HG03159 (cell line): ENCODE measurements at regions not wholly inside any gene's neighbourhood (a gene's known extent, or its start where the extent isn't known, plus 50 kb on each side); places are given as distances from the start of the nearest gene placed in this dataset.
"Not testable (repeated sequence)": the region's sequence is repeated elsewhere in the genome, so short reads cannot be mapped to it uniquely, and the experiment has no call there.

Experiments
- ATAC-seq: cut with Tn5 transposase; IDR thresholded peaks from one replicate; pipeline ENCODE4 v1.9.1; 2021; ENCODE audit warnings: mild to moderate bottlenecking, moderate library complexity; ENCODE audit not compliant: unreplicated experiment

DNA sequence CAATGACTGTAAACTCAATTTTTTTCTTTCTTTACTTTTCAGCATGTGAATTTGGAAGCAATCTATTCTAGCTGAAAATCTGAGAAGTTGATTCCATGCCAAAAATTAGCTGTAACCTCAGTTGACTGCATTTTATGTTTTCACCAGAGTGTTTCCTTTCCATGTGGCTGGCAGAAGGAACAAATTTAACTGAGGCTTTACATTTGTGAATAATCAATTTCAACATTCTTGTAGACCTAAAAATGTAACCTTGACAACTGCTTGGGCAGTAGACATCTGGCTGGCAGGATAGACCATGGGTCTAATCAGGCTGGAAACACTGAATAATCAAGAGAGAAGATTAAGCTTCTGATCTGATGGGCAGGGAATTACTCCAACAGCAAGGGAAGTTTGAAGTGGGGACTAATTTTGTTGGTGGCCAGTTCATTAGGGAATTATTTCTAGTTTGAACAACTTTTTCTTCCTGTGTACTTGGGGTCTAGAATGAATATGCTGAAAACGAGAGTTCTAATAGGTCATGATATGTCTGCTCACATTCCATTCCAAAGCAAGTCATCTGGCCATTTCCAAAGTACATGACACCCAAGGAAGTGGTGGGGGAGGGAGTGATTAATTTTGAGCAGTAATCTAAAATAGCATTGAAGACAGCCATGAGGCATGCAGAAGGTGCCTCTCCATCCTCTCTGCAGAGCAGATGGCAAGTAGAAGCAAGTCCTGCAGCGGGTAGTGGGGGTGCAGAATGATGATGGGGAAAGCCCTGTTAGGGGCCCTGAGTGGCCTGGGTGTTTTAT is 68.2 kb downstream of the ATP23 start:
- no peak for ATAC-seq

- ATAC-seq: no peak
Observed at GRCh38 chr12:58011676-58012075, 70.3 kb downstream of the ATP23 start.

DNA sequence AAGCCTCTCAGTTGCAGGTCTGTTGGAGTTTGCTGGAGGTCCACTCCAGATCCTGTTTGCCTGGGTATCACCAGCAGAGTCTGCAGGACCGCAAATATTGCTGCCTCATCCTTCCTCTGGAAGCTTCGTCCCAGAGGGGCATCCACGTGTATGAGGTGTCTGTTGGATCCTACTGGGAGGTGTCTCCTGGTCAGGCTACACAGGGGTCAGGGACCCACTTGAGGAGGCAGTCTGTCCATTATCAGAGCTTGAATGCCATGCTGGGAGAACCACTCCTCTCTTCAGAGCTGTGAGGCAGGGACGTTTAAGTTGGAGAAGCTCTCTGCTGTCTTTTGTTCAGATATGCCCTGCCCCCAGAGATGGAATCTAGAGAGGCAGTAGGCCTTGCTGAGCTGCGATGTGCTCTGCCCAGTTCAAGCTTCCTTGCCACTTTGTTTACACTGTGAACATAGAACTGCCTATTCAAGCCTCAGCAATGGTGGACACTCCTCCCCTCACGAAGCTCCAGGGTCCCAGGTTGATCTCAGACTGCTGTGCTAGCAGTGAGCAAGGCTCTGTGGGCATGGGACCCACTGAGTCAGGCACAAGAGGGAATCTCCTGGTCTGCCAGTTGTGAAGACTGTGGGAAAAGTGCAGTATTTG is 81.1 kb downstream of the ATP23 start:
- not testable (repeated sequence) for ATAC-seq

GRCh38 chr12:58025431-58025830 is 84.1 kb downstream of the ATP23 start:
- no peak for ATAC-seq

- ATAC-seq: no peak
Observed at GRCh38 chr12:58026426-58026825, 85.1 kb downstream of the ATP23 start.

- no peak for ATAC-seq
Observed at GRCh38 chr12:58026897-58027891, 85.8 kb downstream of the ATP23 start.

DNA sequence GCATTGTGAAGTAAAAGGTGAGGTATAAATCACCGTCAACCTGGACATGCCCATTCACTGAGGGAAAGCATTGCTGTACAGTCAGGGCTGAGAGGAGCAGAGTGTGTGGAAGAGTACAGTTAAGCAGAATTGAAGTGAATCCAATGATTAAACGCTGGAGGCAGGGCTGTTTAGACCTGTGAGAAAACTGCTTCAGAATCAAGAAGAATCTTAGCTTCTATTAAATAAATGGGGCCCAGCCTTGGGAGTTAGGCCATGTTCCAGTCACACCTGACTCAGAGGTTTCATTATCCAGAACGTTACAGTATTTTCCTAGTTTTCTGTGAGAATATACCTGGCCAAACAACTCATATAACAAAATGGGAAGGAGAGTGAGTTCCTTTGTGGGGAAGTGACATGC is 86.9 kb downstream of the ATP23 start:
- no peak for ATAC-seq

GRCh38 chr12:58029260-58029659 is 87.9 kb downstream of the ATP23 start:
- no peak for ATAC-seq

- ATAC-seq: no peak
Observed at GRCh38 chr12:58030566-58031279, 89.4 kb downstream of the ATP23 start.

DNA sequence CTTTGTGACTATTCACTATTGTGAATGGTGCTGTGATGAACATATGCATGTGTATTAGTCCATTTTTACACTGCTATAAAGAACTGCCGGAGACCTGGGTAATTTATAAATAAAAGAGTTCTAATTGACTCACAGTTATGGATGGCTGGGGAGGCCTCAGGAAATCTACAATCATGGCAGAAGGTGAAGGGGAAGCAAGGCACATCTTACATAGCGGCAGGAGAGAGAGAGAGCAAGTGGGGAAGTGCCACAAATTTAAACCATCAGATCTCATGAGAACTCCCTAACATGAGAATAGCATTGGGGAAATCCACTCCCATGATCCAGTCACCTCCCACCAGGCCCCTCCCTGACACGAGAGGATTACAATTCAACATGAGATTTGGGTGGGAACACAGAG is 90.8 kb downstream of the ATP23 start:
- no peak for ATAC-seq

DNA sequence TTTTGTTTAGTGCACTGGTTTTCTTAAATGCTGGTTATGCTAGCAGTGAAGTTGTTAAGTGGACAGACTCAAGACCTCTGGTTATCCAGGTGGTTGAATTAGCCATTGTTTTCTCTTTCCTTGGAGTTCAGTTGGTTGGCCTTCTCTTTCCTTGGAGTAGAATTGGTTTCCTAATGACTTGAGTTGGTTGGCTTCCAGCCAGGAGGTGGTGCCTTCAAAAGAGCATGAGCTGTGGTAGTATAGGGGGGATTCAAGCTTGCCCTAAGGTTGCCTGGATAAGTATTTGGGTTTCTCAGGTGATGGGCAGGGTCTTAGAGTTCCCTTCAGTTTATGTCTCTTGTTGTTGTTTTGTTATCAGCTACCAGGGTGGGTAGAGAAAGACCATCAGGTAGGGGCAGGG is 92.5 kb downstream of the ATP23 start:
- ATAC-seq: no peak

DNA sequence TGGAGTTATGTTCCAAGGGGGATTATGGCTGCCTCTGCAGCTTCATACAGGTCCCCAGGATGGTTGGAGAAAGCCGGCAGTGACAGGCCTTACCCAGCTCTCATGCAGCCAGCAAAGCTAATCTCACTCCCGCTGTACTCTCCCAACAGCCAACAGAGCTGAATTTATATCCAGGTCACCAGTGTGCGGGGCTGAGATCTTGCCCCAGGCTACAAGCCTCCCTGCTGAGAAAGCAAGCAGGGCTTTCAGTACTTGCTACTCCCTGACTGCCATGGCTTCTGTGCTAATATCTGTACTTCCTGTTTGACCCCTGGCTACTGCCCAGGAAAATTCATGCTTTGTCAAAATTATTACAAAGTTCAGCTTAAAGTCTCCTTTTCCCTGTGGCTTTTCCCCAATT is 92.9 kb downstream of the ATP23 start:
- ATAC-seq: no peak

GRCh38 chr12:58034712-58035111 is 93.3 kb downstream of the ATP23 start:
- ATAC-seq: no peak

DNA sequence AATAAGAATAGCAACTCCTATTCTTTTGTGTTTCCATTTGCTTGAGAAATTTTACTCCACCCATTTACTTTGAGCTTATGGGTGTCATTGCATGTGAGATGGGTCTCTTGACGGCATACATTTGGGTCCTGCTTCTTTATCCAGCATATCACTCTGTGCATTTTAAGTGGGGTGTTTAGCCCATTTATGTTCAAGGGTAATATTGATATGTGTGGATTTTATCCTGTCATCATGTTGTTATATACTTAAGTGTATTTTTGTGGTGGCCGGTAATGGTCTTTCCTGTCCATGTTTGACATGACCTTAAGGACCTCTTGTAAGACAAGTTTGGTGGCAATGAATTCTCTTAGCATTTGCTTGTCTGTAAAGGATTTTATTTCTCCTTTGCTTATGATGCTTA is 100.1 kb downstream of the ATP23 start:
- no peak for ATAC-seq

DNA sequence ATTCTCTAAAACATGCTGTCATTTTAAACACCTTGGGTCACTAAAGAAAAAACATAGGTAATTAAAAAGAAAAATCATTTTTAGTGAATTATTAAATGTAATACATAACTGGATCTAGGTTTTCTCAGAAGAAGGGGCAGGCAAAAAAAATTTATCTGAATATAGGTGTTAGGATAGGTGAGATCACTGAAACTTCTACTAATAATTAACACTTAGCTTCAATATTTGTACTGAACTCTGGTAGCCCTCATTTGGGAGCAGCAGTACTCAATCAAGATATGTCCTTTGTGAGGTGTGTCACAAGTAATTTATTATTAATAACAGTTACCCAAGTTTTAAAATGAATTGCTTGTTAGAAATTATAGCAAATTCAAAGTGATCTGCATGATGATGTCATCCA is 103.6 kb downstream of the ATP23 start:
- no peak for ATAC-seq

DNA sequence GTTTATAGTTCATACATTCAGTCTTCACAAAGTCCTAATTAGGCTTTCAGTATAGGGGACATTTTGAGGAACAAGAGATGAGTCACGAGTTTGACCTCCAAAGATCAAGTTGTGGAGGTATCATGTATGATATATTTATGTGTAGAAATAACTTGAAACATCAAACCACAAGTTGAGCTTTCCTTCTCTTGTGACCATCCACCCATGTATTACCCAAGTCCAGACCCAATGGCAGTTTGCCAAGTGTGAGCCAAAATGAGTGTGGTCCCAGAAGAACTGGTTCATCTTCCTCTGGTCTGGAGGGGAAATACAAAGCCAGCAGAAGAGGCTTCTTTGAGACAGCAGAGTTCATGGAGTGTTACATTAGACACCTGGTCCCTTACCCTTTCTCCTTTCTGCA is 104.9 kb downstream of the ATP23 start:
- no peak for ATAC-seq

DNA sequence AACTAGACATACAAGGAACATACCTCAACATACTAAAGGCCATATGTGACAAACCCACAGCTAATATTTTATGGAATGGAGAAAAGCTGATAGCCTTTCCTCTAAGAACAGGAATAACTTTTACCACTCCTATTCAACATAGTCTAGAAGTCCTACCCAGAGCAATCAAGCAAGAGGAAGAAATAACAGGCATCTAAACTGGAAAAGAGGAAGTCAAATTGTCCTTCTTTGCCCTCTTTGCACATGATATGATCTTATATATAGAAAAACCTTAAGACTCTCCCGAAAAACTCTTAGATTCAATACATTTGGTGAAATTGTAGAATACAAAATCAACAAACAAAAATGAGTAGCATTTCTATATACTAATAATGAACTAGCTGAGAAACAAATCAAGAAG is 110.0 kb downstream of the ATP23 start:
- no peak for ATAC-seq

DNA sequence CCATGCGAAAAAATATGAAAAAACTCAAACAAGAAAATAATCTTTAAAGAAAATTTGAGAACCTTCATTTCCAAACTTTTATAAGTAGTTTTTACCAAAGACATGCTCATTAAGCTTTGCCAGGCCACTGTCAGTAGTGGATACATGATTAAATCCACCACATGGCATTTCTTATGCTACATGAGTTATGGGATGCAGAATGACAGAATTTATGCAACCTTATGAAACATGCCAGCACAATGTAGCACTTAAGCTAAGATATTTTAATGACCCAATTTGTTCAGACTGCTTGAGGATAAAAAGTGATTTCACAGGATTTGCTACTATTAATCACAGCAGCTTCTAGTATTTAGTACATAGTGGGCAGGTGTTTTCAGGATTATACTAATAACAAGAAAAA is 123.3 kb downstream of the ATP23 start:
- no peak for ATAC-seq

DNA sequence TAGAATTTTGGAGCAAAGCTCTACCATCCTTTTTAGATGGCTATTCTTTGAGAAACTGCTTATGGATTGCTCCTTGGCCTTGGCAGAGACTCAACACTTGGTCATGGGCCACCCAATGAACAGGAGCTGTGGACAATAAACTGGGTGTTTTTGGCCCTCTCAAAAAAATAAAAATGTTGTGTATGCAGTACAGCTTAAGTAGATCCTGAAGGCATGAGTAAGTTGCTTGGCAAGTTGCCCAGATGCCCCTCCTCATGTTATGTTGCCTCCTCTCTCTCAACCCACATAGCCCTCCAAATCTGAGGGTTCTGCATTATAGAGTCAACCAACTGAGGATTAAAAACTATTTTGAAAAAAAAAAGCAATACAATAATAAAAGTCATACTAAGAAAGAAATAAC is 124.9 kb downstream of the ATP23 start:
- ATAC-seq: no peak

GRCh38 chr12:58067610-58068387 is 126.4 kb downstream of the ATP23 start:
- ATAC-seq: no peak
